ENCODE measurements at regions not wholly inside any gene's neighbourhood (a gene's known extent, or its start where the extent isn't known, plus 50 kb on each side); places are given as distances from the start of the nearest gene placed in this dataset.

DNA sequence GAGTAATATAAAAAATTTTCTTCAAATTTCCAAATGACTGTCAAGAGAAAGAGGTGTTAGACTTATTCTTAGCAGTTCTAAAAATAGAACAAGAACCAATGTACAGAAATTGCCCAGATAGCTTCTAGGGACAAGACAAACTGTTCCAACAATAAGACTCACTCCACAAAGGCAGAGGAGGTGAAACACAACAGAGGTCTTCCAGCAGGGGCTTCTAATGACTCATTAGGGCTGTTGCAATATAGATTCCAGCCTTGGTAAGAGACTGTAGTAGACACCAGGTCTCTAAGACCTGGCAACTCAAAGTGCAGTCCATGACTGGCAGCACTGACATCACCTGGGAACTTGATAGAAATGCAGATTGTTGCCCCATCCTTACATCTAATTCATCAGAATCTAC lies 134.6 kb upstream of the VLDLR start (continued):
- TF ChIP-seq, protein P1, sequence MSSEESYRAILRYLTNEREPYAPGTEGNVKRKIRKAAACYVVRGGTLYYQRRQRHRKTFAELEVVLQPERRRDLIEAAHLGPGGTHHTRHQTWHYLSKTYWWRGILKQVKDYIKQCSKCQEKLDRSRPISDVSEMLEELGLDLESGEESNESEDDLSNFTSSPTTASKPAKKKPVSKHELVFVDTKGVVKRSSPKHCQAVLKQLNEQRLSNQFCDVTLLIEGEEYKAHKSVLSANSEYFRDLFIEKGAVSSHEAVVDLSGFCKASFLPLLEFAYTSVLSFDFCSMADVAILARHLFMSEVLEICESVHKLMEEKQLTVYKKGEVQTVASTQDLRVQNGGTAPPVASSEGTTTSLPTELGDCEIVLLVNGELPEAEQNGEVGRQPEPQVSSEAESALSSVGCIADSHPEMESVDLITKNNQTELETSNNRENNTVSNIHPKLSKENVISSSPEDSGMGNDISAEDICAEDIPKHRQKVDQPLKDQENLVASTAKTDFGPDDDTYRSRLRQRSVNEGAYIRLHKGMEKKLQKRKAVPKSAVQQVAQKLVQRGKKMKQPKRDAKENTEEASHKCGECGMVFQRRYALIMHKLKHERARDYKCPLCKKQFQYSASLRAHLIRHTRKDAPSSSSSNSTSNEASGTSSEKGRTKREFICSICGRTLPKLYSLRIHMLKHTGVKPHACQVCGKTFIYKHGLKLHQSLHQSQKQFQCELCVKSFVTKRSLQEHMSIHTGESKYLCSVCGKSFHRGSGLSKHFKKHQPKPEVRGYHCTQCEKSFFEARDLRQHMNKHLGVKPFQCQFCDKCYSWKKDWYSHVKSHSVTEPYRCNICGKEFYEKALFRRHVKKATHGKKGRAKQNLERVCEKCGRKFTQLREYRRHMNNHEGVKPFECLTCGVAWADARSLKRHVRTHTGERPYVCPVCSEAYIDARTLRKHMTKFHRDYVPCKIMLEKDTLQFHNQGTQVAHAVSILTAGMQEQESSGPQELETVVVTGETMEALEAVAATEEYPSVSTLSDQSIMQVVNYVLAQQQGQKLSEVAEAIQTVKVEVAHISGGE (CRISPR knock-in tag; IDR thresholded peaks at IDR 0.05) = no peak

DNA sequence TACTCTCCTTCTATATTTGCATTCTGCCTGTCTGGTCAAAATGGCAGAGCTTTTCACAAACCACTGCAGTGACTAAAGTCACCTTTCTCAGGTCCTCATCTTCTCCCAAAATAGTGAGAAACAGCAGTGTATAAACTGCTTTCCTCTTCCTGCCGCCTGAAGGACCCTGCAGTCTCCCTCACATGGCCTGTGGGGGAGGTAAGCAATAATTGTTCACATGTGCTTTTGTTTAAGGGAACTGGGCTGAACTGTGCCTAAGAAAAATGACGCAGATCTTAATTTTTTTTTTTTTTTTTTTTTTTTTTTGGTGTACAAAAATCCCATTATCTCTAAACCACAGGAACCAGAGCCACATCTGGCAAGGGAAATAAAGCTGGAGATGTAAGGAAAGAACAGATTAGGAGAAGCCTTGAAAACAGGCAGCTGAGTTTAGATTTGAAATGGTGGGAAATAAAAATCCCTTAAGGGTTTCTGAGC lies 131.7 kb upstream of the VLDLR start:
- no peaks in the 10 kb centered on the region for H3K4me1 ChIP-seq (ENCODE audit: control insufficient read depth, insufficient read depth, low read length)
- in situ Hi-C loops (cut with MboI) = no loop called here
- no peaks in the 10 kb centered on the region for H3K9me3 ChIP-seq (replicated peaks; ENCODE audit: control insufficient read depth, insufficient read depth, low read length)
- no peaks in the 10 kb centered on the region for H3K27me3 ChIP-seq (replicated peaks in 1 of 2; ENCODE audit: control insufficient read depth in 2 of 2, insufficient read depth in 2 of 2, low read length in 1 of 2)
- 21% methylated on average over 2 of the region's 2 CpGs for WGBS (ENCODE audit: insufficient coverage, insufficient replicate concordance, low lambda C conversion rate, missing lambda C conversion rate)
- H3K9ac ChIP-seq (ENCODE audit: control insufficient read depth, insufficient read depth, low read length) = no peak overlapping the region
- FAIRE-seq (no peak), ATAC-seq (no peak), DNase-seq (ENCODE audit: low read depth, low spot score) (no peak)
- intact Hi-C loops (cut with micrococcal nuclease; ENCODE audit: unreplicated experiment) = no loop called here
- H3K79me2 ChIP-seq (ENCODE audit: control insufficient read depth, insufficient read depth, low read length) = no peaks in the 10 kb centered on the region
- no peaks in the 10 kb centered on the region for H3K36me3 ChIP-seq (ENCODE audit: control insufficient read depth in 2 of 2, insufficient read depth in 2 of 2, low read length in 1 of 2)
- no TSS peak for BruUV-seq (replicated peaks)
- no peak overlapping the region for H3K4me3 ChIP-seq
- H3K27ac ChIP-seq (ENCODE audit: control insufficient read depth, insufficient read depth) = no peak overlapping the region
- RAD21 ChIA-PET (ENCODE audit: unreplicated experiment) = no interaction called here
- no peak overlapping the region for H3K4me2 ChIP-seq (ENCODE audit: control insufficient read depth, insufficient read depth)
- POLR2A ChIA-PET = no interaction called here
- CTCF ChIA-PET = interaction anchor here (0.9 to 1.0 kb wide), 2 partner anchors 12 to 231 kb away, joined by 3 read pairs; no protein-coding TSS in a partner anchor
- H2AFZ ChIP-seq (ENCODE audit: control insufficient read depth, low read depth, low read length) = no peak overlapping the region
- SMC1A ChIA-PET (ENCODE audit: uncharacterized antibody, unreplicated experiment) = interaction anchor here (1.1 to 1.8 kb wide), 4 partner anchors 12 to 238 kb away, joined by 3 to 5 read pairs (median 4); no protein-coding TSS in a partner anchor
- no peaks in the 10 kb centered on the region for H4K20me1 ChIP-seq (ENCODE audit: control insufficient read depth, insufficient read depth)
- TF ChIP-seq MAX (IDR thresholded peaks at IDR 0.05; ENCODE audit: low read depth, low read length) (no peak), HDGF (IDR thresholded peaks at IDR 0.05) (no peak), RAD51 (IDR thresholded peaks at IDR 0.05) (no peak), HCFC1 (IDR thresholded peaks at IDR 0.05; ENCODE audit: low read length) (no peak), SREBF2 (IDR thresholded peaks at IDR 0.05; ENCODE audit: low read length) (no peak), SMAD5 (IDR thresholded peaks at IDR 0.05; ENCODE audit: low read depth) (no peak), CHD2 (IDR thresholded peaks at IDR 0.05; ENCODE audit: borderline replicate concordance, low read depth, low read length) (no peak), NR2F1 (conservative IDR thresholded peaks at IDR 0.05) (no peak), SPI1 (IDR thresholded peaks at IDR 0.05; ENCODE audit: borderline replicate concordance, insufficient read depth, low read depth, low read length) (no peak), KDM1A (IDR thresholded peaks at IDR 0.05; ENCODE audit: borderline replicate concordance) (no peak), TCF12 (IDR thresholded peaks at IDR 0.05; ENCODE audit: low read depth, low read length) (no peak), BHLHE40 (IDR thresholded peaks at IDR 0.05; ENCODE audit: borderline replicate concordance in 1 of 2, low read depth in 2 of 2, low read length in 1 of 2) (no peak), CHD1 (IDR thresholded peaks at IDR 0.05; ENCODE audit: low read depth, low read length) (no peak), ZNF622 (IDR thresholded peaks at IDR 0.05) (no peak)
- TF ChIP-seq, protein P2, sequence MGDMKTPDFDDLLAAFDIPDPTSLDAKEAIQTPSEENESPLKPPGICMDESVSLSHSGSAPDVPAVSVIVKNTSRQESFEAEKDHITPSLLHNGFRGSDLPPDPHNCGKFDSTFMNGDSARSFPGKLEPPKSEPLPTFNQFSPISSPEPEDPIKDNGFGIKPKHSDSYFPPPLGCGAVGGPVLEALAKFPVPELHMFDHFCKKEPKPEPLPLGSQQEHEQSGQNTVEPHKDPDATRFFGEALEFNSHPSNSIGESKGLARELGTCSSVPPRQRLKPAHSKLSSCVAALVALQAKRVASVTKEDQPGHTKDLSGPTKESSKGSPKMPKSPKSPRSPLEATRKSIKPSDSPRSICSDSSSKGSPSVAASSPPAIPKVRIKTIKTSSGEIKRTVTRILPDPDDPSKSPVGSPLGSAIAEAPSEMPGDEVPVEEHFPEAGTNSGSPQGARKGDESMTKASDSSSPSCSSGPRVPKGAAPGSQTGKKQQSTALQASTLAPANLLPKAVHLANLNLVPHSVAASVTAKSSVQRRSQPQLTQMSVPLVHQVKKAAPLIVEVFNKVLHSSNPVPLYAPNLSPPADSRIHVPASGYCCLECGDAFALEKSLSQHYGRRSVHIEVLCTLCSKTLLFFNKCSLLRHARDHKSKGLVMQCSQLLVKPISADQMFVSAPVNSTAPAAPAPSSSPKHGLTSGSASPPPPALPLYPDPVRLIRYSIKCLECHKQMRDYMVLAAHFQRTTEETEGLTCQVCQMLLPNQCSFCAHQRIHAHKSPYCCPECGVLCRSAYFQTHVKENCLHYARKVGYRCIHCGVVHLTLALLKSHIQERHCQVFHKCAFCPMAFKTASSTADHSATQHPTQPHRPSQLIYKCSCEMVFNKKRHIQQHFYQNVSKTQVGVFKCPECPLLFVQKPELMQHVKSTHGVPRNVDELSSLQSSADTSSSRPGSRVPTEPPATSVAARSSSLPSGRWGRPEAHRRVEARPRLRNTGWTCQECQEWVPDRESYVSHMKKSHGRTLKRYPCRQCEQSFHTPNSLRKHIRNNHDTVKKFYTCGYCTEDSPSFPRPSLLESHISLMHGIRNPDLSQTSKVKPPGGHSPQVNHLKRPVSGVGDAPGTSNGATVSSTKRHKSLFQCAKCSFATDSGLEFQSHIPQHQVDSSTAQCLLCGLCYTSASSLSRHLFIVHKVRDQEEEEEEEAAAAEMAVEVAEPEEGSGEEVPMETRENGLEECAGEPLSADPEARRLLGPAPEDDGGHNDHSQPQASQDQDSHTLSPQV (IDR thresholded peaks at IDR 0.05) = no peak
- TF ChIP-seq, protein P3, sequence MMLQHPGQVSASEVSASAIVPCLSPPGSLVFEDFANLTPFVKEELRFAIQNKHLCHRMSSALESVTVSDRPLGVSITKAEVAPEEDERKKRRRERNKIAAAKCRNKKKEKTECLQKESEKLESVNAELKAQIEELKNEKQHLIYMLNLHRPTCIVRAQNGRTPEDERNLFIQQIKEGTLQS (IDR thresholded peaks at IDR 0.05; ENCODE audit: borderline replicate concordance, extremely low read depth, low read depth, low read length) = no peak
